WERI-Rb-1 (cell line): ENCODE measurements at regions not wholly inside any gene's neighbourhood (a gene's known extent, or its start where the extent isn't known, plus 50 kb on each side); places are given as distances from the start of the nearest gene placed in this dataset.

Experiments
- DNase-seq: peaks from one replicate; pipeline ENCODE4 v3.0.0-alpha.2; 2020
- H3K27ac ChIP-seq: fragments of 250-450 bp; sonication (Bioruptor Pico); 2 replicates; pipeline ENCODE4 v1.5.1; 2020; ENCODE audit warnings: mild to moderate bottlenecking, moderate library complexity
- H3K27me3 ChIP-seq: fragments of 250-450 bp; sonication (Bioruptor Pico); 2 replicates; pipeline ENCODE4 v1.5.1; 2021; ENCODE audit warnings: mild to moderate bottlenecking, low read depth, moderate library complexity; ENCODE audit not compliant: insufficient read depth, severe bottlenecking
- H3K36me3 ChIP-seq: fragments of 250-450 bp; sonication (Bioruptor Pico); 2 replicates; pipeline ENCODE4 v1.5.1; 2020; ENCODE audit warnings: mild to moderate bottlenecking, moderate library complexity
- H3K4me3 ChIP-seq: 2 replicates; pipeline ENCODE4 v1.5.1; 2011; ENCODE audit warnings: low read depth, mild to moderate bottlenecking, control low read depth, low read length
- H3K9me3 ChIP-seq: fragments of 250-450 bp; sonication (Bioruptor Pico); 2 replicates; pipeline ENCODE4 v1.5.1; 2021; ENCODE audit warnings: mild to moderate bottlenecking, moderate library complexity; ENCODE audit not compliant: severe bottlenecking
- TF ChIP-seq, protein P1 (sequence below): IDR thresholded peaks from 2 replicates; pipeline ENCODE4 v1.5.1; 2011; ENCODE audit warnings: low read depth, mild to moderate bottlenecking, control low read depth, inconsistent platforms, low read length

DNA sequence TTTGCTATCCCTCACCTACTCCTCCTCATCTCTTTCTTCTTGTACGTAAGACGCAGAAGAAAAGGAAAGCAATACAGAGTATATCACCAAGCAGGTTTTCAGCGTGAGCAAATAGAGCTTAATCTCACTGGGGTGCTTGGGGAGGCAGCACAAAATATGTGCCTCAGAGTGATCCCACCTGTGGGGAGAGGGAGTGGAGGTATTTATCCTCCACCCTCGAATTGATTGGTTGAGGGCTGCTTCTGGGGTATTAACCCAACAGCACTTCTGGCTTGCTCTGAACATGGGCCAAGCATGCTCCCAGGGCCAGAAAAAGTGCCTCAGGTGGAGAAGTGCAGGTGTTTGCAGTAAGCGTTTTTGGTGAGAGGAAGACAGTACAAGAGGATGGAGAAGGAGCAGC, 78.5 kb upstream of the EYA2 start:
- TF ChIP-seq, protein P1, sequence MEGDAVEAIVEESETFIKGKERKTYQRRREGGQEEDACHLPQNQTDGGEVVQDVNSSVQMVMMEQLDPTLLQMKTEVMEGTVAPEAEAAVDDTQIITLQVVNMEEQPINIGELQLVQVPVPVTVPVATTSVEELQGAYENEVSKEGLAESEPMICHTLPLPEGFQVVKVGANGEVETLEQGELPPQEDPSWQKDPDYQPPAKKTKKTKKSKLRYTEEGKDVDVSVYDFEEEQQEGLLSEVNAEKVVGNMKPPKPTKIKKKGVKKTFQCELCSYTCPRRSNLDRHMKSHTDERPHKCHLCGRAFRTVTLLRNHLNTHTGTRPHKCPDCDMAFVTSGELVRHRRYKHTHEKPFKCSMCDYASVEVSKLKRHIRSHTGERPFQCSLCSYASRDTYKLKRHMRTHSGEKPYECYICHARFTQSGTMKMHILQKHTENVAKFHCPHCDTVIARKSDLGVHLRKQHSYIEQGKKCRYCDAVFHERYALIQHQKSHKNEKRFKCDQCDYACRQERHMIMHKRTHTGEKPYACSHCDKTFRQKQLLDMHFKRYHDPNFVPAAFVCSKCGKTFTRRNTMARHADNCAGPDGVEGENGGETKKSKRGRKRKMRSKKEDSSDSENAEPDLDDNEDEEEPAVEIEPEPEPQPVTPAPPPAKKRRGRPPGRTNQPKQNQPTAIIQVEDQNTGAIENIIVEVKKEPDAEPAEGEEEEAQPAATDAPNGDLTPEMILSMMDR, result no peak
- no peaks in the 10 kb centered on the region for H3K36me3 ChIP-seq
- H3K27me3 ChIP-seq, result no peaks in the 10 kb centered on the region
- H3K9me3 ChIP-seq, result peaks cover 11% of the 10 kb centered on the region
- DNase-seq, result no peak
- no peak overlapping the region for H3K27ac ChIP-seq
- no peak overlapping the region for H3K4me3 ChIP-seq

DNA sequence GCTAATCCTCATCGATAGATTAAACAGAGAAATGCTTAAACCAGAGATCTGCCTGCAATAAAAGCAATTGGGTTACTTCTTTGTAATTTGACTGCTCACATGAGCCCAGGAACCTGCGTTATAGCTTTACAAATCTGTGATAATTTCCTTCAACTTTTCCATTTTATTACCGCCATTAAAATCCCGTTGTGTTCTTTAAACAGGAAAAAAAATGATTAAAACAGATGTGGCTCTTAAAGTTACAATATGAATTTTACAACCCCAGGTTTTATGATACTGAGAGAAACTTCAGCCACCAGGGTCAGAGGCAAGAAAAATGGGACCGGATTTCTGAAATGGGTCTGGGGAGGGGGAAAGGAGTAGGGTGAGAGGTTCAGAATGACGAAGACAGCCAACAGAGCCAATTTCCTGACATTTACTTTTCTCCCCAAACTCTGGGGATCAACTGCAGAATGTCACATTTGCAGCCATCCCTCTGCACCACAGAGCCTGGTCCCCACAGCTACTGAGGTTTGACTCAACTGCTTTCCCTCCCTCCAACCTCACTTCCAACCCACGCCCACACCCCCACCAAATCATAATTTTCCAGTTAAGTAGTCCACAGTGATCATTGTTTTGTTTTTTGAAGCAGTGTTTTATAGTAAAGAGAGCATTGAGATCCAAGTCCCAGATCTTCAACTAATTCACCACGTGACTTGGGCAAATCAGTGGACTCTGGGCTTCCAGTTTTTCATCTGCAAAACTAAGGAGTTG, 77.6 kb upstream of the EYA2 start:
- TF ChIP-seq, protein P1, result no peak
- no peaks in the 10 kb centered on the region for H3K27me3 ChIP-seq
- peaks cover 11% of the 10 kb centered on the region for H3K9me3 ChIP-seq
- H3K36me3 ChIP-seq, result no peaks in the 10 kb centered on the region
- H3K4me3 ChIP-seq, result no peak overlapping the region
- DNase-seq, result no peak
- no peak overlapping the region for H3K27ac ChIP-seq

DNA sequence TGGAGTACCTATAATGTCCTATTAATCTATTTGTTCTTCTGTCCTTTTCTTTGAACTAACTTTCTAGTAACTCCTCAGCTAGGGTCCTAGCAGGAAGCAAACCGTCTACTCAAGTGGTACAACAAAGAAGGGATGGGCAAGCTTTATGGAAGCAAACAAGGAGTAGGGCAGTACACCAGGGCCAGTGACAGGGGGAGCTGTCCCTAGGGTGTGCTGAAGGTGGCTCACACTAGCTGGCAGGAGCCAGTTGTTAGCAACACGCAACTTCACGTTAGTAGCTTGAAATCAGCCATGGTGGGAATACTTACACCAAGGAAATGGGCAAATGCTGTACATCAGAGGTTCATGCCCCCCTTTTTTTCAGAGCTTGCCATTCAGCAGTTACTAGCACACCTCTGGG, 74.0 kb upstream of the EYA2 start:
- H3K27me3 ChIP-seq, result no peaks in the 10 kb centered on the region
- no peaks in the 10 kb centered on the region for H3K36me3 ChIP-seq
- H3K4me3 ChIP-seq, result no peak overlapping the region
- DNase-seq, result no peak
- TF ChIP-seq, protein P1, result 0 out of 2 replicates have a peak, but pooled peaks have one; percentile 9
- peaks cover 15% of the 10 kb centered on the region for H3K9me3 ChIP-seq
- H3K27ac ChIP-seq, result no peak overlapping the region

DNA sequence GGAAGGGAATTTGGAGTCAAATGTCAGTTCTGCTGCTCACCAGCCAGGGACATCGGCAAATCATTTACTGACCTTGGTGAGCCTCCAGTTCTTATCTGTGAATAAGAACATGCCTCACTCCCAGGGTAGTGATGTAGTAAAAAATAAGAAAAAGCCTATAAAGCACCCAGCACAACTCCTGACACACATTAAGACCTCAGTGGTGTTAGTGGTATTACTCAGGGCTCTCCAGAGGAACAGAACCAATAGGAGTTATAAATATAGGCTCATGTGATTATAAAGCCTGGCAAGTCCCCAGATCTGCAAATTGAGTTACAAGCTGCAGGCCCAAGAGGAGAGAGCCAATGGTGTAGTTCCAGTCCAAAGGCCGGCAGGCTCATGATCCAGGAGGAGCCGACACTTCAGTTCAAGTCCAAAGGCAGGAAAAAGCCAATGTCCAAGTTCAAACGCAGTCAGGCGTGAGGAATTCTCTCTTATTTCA, 71.3 kb upstream of the EYA2 start:
- no peaks in the 10 kb centered on the region for H3K36me3 ChIP-seq
- peaks cover 8% of the 10 kb centered on the region for H3K9me3 ChIP-seq
- H3K4me3 ChIP-seq, result no peak overlapping the region
- no peak overlapping the region for H3K27ac ChIP-seq
- no peak for DNase-seq
- TF ChIP-seq, protein P1, result no peak
- H3K27me3 ChIP-seq, result no peaks in the 10 kb centered on the region

DNA sequence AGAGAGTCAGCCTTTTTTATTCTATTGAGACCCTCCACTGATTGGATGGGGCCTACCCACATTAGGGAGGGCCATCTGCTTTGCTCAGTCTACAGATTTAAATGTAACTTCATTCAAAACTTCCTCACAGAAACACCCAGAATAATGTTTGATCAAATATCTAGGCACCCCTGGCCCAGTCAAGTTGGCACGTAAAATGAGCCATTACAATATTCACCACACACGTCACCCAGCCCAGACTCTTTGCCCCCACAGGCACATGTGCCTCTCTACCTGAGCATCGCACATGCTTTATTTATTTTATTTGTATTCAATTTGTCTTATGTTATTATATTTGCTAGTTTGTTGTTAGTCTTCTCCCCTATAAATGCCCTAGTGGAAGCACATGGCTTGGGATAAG, 70.9 kb upstream of the EYA2 start:
- DNase-seq, result no peak
- Histone ChIP-seq H3K27me3 (no peaks in the 10 kb centered on the region), H3K27ac (no peak overlapping the region), H3K36me3 (no peaks in the 10 kb centered on the region), H3K4me3 (no peak overlapping the region), H3K9me3 (peaks cover 8% of the 10 kb centered on the region)
- TF ChIP-seq, protein P1, result no peak
